IPS-NIHi7 (cell line): ENCODE measurements at regions not wholly inside any gene's neighbourhood (a gene's known extent, or its start where the extent isn't known, plus 50 kb on each side); places are given as distances from the start of the nearest gene placed in this dataset.

Experiments
- DNase-seq: peaks from one replicate; pipeline ENCODE4 v3.0.0; 2012; ENCODE audit warnings: mixed read lengths; ENCODE audit errors: extremely low spot score

DNA sequence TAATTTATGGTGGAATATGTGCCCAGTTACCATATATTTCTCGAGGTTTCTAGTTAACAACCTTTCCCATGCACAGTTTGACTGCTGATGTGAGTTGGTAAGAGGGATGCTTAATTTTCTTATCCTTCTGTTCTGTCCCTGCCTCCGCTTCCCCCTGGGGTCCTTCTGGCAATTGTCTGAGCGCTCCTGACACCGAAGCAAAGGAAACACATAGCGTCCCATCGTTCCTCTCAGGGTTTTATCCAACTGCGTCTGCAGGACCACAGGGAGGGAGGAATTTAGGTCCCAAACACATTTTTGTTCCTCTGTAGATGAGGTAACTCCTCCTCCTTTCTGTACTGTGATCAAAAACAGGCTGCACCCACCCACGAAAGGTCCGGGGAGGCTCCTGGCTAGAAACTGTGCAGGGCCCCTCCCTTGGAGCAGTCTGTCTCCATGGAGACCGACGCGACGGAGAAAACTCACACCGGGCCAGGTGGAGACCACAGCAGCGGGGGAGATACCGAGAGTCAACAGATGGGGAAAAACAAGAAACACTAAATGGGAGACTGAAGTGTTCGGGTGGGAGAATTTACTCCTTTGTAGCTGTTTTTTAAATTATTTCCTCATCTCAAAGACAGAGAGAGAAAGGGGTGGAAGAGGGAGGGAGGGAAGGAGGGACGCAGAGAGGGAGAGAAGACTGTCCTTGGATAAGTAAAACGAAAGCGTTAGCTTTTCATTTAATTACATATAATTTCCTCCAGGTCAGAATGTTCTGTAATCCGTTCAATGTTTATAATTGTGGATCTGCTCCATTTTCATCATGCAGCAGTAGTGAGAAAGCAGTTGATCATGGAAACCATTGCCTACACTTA, 191.8 kb upstream of the NBEA start:
- peak; percentile 67 for DNase-seq

DNA sequence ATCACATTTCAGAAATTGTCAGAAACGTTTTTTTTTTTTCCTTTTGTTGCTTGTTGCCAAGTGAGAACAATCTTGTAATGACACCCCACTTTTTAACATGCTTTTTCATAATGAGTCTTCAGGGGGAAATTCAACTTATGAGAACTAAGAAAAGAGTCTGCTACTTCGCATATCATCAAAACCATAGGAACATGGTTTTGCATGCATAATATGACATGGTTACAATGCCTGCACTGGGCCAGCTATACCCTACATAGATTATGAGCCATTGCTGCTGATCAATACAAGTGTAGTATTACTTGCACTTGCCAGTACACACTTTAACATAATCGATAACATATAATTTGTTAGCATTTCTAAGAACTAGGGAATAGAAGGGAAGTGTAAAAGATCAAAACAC, 191.0 kb upstream of the NBEA start:
- DNase-seq = no peak

DNA sequence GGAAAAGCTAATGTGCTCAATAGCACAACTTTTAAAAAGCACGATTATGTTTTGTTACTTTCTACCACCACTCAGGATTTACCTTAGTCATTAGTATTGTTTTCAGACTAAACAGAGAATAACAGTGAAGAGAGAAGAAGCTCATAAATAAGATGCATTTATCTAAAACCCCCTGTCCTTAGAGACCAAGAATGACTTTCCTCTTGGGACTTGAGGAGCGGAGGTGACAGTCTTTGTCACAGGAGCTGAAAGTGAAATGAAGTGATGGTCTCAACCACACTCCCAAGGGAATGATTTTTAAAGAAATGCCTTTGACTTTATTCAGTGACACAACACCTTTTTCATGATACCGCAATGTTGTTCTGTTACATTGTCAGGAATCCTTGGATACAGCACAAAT, 190.6 kb upstream of the NBEA start:
- no peak for DNase-seq

DNA sequence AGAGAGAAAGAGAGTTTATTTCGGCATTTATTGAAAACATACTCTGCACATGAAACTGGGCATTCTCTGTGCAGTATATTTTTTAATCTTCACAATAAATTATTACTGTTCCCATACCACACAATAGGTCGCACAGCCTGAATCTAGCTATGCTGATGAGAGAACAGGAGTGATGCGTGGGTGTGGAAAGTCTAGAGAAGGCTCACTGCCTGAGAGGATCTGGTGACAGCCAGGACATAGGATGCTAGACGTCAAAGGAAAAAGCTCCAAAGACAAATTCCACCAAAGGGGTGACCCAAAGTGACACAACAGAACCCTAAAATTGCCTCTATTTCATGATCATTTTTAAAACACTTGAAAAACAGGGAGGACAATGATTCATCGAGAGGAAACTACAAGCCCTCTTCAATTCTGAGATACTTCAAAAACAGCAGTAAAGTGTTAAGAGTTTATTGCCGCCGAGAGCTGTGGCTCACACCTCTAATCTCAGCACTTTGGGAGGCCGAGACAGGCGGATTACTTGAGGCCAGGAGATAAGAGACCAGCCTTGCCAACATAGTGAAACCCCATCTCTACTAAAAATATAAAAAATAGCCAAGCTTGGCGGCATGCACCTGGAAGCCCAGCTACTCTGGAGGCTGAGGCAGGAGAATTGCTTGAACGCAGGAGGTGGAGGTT, 189.6 kb upstream of the NBEA start:
- DNase-seq = no peak

DNA sequence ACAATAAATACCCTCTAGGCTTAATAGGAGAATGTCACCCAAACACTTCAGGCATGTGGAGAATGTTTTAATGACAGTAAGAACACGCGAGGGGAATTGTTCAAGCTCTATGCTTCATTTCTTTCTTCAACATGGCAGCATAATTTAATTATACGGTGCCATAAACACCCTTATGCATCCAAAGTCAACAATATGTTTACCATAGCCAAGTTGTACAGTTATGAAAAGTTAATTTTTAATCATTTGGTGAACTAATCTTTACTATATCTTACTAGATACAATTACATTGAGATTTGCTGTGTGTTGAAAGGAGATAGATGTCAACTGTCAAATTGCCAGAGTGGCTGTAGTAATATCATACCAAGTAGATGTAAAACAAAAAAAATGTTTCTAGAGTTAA, 185.9 kb upstream of the NBEA start:
- no peak for DNase-seq

DNA sequence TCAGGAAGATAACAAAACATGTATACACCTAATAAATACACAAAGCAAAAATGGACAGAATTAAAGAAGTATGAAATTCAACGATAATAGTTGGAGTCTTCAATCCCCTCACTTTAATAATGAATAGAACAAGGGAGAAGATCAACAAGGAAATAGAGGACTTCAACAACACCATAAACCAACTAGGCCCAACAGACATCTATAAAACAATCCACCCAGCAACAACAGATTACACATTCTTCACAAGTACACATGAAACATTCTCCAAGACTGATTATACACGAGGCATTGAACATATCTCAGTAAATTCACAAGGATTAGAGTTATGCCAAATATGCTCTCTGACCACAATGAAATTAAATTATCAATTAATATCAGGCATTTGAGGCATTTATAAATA, 185.5 kb upstream of the NBEA start:
- no peak for DNase-seq

DNA sequence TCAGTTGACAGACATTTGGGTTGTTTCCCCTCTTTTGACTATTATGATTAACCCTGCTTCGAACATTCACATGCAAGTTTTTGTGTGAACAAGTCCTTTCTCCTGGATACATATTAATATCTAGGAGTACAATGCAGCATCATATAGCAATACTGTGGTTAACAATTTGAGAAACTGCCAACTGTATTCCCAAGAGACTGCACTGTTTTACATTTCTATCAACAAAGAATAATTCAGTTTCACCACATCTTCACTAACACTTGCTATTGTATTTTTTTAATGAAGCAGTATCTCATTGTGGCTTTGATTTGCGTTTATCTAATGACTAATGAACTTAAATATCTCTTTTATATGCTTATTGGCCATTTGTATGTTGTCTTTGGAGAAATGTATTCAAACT, 184.6 kb upstream of the NBEA start:
- DNase-seq = no peak

DNA sequence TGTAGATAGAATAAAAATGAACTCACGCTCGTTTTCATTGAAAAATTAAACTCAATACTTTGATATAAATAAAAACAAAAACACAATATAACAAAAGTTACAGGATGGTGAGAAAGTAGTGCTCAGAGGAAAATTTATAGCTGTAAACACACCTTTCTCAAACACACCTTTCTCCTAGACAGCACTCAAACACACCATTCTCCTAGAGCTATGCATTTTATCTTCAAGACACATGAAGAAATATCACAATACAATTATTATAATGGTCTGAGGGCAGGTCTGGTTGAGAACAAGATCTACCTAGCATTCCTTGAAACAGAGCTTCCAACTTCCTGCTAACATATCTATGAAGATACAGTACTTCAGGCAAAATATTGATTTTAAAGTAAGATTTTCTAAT, 183.4 kb upstream of the NBEA start:
- DNase-seq = no peak

DNA sequence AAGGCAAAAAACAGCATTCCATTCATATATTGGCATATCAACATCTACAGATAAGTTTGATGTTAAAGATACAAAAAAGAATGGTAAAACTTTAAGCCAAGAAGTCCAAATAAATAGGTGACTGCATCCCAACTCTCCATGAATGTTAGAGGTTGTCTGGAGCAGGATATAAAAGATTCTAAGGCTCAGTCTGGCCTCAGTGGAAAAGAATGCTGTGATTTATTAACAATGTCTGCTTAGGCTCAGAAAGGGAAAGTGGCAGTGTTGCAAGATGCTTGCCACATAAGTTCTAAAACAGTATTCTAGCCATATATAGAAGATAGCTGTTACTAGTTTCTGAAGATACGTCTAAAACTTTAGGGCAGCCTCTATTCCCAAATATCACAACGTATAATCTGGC, 179.8 kb upstream of the NBEA start:
- DNase-seq = no peak

DNA sequence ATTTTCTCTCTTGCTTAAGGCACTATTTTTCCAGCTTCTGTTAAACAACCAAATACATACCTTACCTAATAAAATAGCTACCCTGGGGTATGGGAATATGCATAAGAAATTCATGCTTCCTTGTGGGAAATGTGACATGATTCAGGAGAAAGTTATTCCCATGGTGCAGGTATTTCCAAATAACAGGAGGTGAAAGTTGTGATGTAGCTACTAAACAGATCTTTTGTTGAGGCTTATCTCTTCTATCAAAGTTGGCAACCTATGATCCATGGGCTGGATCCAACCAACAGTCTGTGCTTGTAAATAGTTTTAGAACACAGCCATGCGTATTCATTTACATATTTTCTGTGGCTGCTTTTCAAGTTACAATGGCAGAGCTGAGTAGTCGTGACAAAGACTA, 177.8 kb upstream of the NBEA start:
- DNase-seq = no peak

DNA sequence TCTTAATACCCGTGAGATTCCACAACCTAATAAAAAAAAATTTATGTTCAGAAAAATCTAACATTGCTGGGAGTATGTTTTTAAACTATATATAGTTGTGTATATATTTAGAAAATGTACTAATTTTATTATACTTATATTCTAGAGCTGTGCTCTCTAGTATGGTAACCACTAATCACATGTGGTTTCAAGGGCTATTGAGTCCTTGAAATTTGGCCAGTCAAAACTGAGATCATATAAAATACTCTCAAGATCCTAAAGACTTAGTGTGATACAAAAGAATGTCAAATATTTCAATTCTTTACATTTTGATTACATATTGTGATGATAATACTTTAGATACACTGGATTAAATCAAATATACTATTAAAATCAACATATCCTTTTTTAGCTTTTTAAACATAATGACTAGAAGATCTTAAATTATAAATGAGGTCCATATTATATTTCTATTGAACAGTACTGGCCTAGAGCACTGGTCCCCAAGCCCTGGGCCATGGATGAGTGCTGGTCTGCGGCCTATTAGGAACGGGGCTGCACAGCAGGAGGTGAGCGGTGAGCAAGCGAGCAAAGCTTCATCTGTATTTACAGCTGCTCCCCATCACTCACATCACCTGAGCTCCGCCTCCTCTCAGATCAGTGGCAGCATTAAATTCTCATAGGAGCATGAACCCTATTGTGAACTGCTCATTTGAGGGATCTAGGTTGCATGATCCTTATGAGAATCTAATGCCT, 176.5 kb upstream of the NBEA start:
- no peak for DNase-seq

DNA sequence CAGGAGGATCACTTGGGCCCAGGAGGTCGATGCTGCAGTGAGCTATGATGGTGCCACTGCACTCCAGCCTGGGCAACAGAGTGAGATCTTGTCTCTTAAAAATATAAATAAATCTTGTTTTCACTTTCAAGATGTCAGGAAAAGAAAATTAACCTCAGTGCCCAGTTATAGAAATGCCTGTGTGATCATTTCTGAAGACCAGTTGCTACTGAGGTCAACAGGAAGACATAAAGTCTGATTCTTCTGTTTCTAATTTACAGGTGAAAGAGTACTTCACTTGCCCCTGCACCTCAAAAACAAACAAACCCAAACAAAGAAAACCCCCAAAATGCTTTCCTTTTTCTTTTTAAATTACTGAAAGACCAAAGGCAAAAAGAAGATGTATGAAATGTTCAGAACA, 174.3 kb upstream of the NBEA start:
- DNase-seq = no peak

DNA sequence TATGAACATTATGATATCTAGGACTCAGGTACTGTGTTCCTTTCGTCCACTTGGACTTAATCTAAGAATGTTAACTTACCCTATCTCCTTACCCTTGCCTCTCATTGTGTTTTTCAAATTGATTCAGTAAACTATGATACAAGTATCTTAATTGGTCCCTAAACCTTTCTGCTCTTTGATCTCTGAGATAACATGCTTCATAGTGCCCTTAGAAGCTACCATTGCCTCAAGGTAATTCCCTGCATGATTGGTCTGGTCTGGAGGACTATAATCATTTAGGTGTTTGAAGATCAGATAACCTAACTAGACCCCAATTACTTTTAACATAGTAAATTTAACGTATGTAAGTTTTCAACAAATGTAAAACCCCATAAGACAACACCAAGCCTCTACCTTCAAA, 169.9 kb upstream of the NBEA start:
- no peak for DNase-seq

DNA sequence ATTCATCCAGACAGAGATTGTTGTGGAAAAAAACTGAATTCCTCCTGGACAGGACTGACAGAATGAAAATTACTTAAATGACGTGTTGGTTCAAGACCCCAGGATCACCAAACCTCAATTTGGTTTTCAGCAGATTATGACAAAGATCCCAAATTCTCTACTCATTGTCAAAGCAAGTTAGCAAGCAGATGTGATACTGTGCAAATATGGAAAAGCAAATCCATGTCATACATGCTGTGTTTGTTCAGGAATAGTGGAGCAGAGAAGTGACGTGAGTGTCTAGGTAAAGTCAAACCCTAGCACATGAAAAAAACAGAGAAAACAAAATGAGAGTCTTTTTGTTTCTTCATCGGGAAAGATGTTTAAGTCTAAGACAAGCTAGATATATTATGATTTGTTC, 169.2 kb upstream of the NBEA start:
- no peak for DNase-seq

DNA sequence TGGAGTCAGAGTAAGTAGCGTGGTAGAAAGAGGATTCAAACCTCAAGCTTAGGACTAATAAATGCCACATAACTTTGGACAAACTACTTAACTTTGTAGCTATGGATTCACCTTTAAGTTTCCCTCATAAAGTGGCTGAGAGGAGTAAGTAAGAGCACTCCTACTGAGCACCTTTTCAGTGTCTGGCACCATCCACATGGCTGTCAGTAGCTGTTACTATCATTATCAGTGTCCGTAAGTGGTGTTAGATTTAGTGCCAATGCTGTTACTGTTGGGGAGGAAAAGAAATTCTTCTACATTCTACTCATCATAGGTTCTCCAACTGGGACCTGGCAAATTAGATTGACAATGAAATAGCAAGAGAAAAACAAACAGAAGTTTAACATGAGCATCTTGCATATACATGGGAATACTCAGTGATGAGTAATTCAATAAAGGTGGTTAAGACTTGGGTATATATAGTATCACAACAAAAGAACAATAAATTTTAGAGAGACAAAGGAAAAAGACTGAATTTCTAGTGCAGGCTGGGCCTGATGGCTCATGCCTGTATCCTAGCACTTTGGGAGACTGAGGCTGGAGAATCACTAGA, 165.6 kb upstream of the NBEA start:
- no peak for DNase-seq

DNA sequence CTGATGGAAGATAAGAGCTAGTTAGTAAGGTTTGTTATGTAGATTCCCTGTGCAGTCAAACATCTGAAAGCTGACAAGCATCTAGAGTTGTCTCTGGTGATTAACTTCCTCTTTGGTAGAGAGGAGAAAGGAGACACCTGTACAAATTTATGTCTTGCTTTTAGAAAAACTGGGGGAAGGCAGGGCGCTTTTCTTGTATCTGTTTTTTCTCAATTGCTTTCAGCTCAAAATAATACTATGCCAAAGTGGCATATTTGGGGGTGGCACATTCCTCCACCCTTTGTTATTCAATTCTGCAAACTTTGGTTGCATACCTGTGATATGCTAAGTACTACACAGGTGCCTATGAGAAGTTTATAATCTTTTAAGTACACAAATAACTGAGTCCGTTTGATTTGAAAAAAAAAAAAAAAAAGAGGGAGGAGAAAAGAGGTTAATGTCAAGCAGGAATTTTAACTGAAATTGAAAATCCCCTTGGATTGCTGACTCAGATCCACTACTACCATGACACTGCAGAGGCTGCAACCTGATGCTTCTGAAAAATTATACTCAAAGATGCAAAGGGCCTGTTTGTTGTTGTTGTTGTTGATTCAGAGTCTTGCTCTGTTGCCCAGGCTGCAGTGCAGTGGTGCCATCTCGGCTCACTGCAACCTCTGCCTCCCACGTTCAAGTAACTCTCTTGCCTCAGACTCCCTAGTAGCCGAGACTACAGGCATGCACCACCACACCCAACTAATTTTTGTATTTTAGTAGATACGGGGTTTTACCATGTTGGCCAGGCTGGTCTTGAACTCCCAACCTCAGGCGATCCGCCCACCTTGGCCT, 164.8 kb upstream of the NBEA start:
- no peak for DNase-seq

DNA sequence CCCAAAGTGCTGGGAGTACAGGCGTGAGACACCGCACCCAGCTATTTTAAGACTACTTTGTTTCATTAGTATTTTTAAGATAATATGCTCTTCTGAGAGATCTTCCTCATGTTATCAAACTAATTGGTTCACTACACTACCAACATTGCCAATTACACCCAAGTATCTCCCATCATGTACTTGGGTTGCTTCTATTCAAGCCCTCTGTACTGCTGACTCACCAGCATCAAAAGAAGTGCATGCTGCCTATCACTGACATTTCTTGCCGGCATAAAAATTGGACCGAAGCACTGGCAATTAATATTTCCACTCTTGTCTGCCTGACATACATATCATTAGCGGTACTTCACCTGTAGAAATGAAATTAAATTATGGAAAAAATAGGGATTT, 164.2 kb upstream of the NBEA start:
- DNase-seq = no peak

DNA sequence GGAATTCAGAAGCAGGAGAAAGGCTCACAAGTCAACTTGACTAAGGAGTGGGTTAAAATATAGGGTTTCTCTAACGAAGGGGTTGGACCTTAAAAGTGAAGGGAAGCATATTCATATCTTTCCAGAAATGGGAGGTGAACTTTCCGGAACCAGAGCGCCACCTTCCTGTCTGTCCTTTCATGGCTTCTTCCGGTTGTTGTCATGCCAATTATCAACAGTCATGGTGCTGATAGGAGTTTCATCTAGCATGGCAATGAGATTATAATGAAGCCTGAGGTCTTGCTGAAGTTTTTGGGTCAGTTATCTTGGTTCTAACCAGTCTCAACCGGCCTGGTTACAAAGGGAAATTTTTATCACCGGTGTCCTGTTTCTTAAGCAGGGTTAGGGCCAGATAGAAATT, 162.9 kb upstream of the NBEA start:
- no peak for DNase-seq

DNA sequence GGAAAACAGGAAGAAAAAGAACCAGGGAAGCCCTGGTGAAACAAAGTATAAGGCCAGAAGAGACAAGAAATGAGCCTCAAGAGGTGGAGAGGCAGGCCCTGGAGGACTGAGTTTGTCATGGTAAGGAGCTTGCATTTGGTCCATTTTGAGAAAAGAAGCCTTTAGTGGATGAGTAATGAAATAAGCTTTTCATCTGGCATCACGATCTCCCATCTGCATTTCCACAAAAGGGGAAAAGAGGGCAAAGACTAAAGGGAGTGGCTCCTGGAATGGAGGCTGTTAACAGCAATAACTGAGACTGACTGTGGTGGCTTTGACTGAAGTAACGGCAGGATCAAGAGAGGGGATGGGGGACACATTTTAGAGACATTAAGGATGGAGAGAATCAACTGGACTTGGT, 148.8 kb upstream of the NBEA start:
- no peak for DNase-seq

DNA sequence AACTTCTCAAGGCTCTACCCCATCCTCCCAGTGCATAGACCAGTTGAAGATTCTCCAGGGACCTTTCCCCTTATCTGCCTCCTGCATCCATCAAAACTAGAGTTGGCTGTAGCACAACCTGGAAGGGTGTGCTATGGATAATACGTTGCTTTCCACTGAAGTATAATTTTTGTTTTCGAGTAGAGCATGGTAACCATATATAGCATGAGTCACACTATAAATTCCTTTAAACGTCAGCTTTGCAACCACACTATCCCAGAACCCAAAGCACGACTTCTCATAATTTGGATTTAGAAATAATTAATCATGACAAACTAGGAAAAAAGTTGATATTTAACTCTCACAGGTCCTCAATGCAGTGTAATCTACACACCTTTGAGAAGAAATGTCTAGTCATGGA, 138.3 kb upstream of the NBEA start:
- no peak for DNase-seq

DNA sequence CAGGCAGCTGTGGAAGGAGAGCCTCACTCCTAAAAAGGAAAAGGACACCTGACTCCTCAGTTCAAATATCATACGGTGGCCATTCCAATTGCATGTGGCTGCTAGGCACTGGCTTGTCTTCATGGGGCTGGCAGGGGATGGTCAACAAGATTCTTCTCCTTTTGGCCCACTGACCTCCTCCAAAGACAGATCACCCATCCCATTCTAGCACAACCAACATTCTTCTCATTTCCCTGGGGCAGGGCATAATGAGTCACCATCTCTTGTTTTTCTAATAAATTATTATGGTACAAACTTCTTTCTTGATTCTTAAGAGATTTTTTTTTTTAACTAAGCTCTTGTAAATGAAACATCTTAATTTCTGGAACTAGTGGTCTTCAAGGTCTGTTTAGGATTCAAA, 136.7 kb upstream of the NBEA start:
- no peak for DNase-seq

DNA sequence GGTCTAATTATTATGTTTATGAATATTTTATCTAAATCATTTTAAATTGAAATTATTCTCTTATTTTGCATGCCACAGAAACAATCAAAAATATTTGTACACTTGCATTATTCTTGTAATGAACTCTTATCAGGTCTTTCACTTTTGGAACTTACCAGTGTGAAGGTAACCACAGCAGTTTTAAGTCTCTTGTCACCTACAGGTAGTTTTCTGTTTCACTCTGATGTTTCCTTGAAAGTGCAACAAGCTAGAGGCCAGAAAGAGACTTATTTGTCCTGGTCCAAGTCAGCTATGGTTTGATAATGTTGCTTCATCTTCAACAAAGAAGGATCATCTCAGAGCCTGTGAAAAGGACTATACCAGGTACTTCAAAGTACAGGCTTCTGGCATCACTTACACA, 133.4 kb upstream of the NBEA start:
- no peak for DNase-seq
